Transverse colon (tissue), 4 donors: ENCODE measurements at regions not wholly inside any gene's neighbourhood (a gene's known extent, or its start where the extent isn't known, plus 50 kb on each side); places are given as distances from the start of the nearest gene placed in this dataset.

Experiments
- DNase-seq: peaks from one replicate; pipeline ENCODE4 v3.0.0-alpha.2; 2019
- H3K27ac ChIP-seq, 4 donors: fragments of 200-600 bp; sonication (generic); 2 replicates each; pipeline ENCODE4 v1.5.1; 2016 to 2018; ENCODE audit warnings: inconsistent platforms in 4 of 4
- H3K27me3 ChIP-seq: fragments of 200-600 bp; sonication (generic); 2 replicates; pipeline ENCODE4 v1.5.1; 2017; ENCODE audit warnings: inconsistent platforms
- H3K36me3 ChIP-seq, 4 donors: fragments of 200-600 bp; sonication (generic); 2 replicates each; pipeline ENCODE4 v1.5.1; 2017 to 2019; ENCODE audit warnings: inconsistent platforms in 4 of 4
- H3K4me1 ChIP-seq, 4 donors: fragments of 200-600 bp; sonication (generic); 2 replicates each; pipeline ENCODE4 v1.5.1; 2017 to 2020; ENCODE audit warnings: inconsistent platforms in 4 of 4
- H3K4me3 ChIP-seq, 4 donors: fragments of 200-600 bp; sonication (generic); 1 replicate in 1 of 4; 2 replicates in 3 of 4; pipeline versions ENCODE4 v1.5.1 to v1.6.1; 2017 to 2019; ENCODE audit warnings: inconsistent platforms in 4 of 4
- H3K9me3 ChIP-seq, 2 donors: fragments of 200-600 bp; sonication (generic); 2 replicates each; pipeline ENCODE4 v1.5.1; 2017 to 2019; ENCODE audit warnings: inconsistent platforms in 2 of 2
- EP300 ChIP-seq: sonication (generic); formaldehyde crosslinking; IDR thresholded peaks from one replicate; pipeline ENCODE4 v1.6.1; 2017; ENCODE audit warnings: antibody characterized with exemption, low read depth
- POLR2A ChIP-seq: fragments of 450-650 bp; IDR thresholded peaks from one replicate; pipeline ENCODE4 v1.6.1; 2016; ENCODE audit warnings: antibody characterized with exemption, mild to moderate bottlenecking, moderate library complexity
- POLR2AphosphoS5 ChIP-seq, 3 donors: sonication (generic); formaldehyde crosslinking; IDR thresholded peaks; one replicate each; pipeline ENCODE4 v1.6.1; 2016; ENCODE audit warnings: antibody characterized with exemption in 3 of 3
- WGBS, 2 donors: methylation state at CpG; one replicate each; pipeline ENCODE4 v1.1.5; 2018; ENCODE audit warnings: low coverage in 1 of 2; 5-methylcytosine and 5-hydroxymethylcytosine counted together
- in situ Hi-C, 4 donors: fragments of 200-750 bp; cut with MboI; loops; one replicate each; pipeline versions ENCODE4 v1.15.0 to v1.15.1; 2017; ENCODE audit warnings: low sequenced_read_pairs in 3 of 4, low pct_ligation_motif_present in 1 of 4, low pct_unique_long_range_greater_than_20kb in 1 of 4
- intact Hi-C: fragments of 100-400 bp; cut with DNase I; formaldehyde crosslinking; loops from one replicate; pipeline ENCODE4 v1.15.1; 2023; ENCODE audit warnings: low total_unique reads
- TF ChIP-seq, protein P1 (sequence below), 5 experiments: fragments of 200-600 bp in 3 of 5; fragments of 450-650 bp in 2 of 5; sonication (generic) in 3 of 5; IDR thresholded peaks; 1 replicate in 2 of 5; 2 replicates in 3 of 5; pipeline ENCODE4 v1.5.1; 2016 to 2017; ENCODE audit warnings: antibody characterized with exemption in 5 of 5, inconsistent platforms in 3 of 5, mild to moderate bottlenecking in 2 of 5, moderate library complexity in 1 of 5

DNA sequence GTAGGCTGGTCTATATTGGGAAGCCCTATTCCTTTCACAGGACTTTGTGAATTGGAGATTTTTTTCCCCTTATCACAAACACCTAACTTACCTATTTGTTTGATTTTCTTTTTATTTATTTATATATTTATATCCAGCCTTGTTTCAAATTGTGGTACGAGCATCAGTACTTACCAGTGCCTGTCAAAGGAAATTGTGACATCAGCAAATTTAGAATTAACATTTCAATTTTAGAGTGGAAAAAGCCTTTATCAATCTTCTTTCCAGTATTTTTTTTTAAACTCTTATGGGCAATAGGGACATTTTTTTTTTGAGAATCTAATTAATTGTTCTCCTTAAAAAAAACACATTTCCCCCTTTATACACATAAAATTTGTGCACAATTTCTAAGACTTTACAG is 790.2 kb downstream of the PRELID2 start:
- in situ Hi-C loops (no loop called here), intact Hi-C loops (no loop called here)
- no peak overlapping the region for H3K4me3 ChIP-seq
- H3K4me1 ChIP-seq, result no peaks in the 10 kb centered on the region
- 67% methylated on average over 1 of the region's 1 CpG for WGBS, 2 donors
- H3K27ac ChIP-seq, result no peak overlapping the region
- no peak for DNase-seq
- no peaks in the 10 kb centered on the region for H3K36me3 ChIP-seq
- H3K9me3 ChIP-seq, result no peaks in the 10 kb centered on the region
- no peak for TF ChIP-seq POLR2AphosphoS5 (IDR thresholded peaks at IDR 0.05)
- no peak for TF ChIP-seq EP300
- TF ChIP-seq POLR2A, result no peak
- TF ChIP-seq, protein P1, sequence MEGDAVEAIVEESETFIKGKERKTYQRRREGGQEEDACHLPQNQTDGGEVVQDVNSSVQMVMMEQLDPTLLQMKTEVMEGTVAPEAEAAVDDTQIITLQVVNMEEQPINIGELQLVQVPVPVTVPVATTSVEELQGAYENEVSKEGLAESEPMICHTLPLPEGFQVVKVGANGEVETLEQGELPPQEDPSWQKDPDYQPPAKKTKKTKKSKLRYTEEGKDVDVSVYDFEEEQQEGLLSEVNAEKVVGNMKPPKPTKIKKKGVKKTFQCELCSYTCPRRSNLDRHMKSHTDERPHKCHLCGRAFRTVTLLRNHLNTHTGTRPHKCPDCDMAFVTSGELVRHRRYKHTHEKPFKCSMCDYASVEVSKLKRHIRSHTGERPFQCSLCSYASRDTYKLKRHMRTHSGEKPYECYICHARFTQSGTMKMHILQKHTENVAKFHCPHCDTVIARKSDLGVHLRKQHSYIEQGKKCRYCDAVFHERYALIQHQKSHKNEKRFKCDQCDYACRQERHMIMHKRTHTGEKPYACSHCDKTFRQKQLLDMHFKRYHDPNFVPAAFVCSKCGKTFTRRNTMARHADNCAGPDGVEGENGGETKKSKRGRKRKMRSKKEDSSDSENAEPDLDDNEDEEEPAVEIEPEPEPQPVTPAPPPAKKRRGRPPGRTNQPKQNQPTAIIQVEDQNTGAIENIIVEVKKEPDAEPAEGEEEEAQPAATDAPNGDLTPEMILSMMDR (IDR thresholded peaks at IDR 0.05), result no peak
- H3K27me3 ChIP-seq, result no peaks in the 10 kb centered on the region

DNA sequence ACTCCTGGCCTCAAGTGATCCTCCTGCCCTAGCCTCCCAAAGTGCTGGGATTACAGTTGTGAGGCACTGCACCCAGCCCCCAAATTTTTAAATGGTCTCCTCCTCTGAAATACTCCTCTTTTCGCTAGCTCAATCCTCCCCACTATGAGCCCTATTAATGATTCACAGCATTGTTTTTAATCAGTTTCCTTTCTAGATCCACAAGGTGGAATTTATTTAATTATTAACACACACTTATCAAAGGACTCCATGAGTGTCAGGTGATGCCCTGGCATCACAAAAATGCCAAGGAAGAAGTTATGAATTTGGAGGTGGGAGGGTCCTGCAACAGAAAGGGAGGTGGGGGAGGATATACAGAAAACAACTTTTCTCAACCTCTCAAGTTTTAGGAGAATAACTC is 806.5 kb downstream of the PRELID2 start:
- in situ Hi-C loops (no loop called here), intact Hi-C loops (no loop called here)
- no peak overlapping the region for H3K27ac ChIP-seq
- H3K9me3 ChIP-seq, result no peaks in the 10 kb centered on the region
- no peaks in the 10 kb centered on the region for H3K36me3 ChIP-seq
- H3K27me3 ChIP-seq, result no peaks in the 10 kb centered on the region
- no peaks in the 10 kb centered on the region for H3K4me1 ChIP-seq
- H3K4me3 ChIP-seq, result no peak overlapping the region
- DNase-seq, result no peak
- WGBS, 2 donors, result 58 to 100% methylated on average over 1 of the region's 1 CpG
- no peak for TF ChIP-seq POLR2A
- TF ChIP-seq, protein P1 (IDR thresholded peaks at IDR 0.05), result no peak
- no peak for TF ChIP-seq POLR2AphosphoS5 (IDR thresholded peaks at IDR 0.05)
- TF ChIP-seq EP300, result no peak

DNA sequence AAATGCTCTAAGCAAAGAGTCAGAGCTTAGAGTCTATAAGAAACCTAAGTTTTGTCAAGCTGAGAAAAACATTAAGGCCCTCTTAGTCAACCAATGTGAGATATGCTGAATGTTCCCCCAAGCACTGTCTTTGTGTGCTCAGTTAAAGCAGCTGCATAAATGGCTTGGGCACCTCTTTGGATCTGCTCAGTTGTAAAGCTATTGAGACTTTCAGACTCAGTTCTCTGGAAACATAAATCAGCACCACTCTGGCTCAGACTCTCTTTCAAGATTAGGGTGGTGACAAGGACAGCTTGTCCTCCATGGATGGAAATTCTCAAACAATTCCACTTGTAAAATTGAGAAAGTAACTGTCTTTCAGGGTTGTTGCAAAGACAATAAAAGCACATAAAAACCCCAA is 807.9 kb downstream of the PRELID2 start:
- Histone ChIP-seq H3K4me3 (no peak overlapping the region), H3K27me3 (no peaks in the 10 kb centered on the region), H3K9me3 (no peaks in the 10 kb centered on the region), H3K27ac (no peak overlapping the region), H3K4me1 (no peaks in the 10 kb centered on the region), H3K36me3 (no peaks in the 10 kb centered on the region)
- in situ Hi-C loops (no loop called here), intact Hi-C loops (no loop called here)
- TF ChIP-seq EP300 (no peak), POLR2A (no peak), POLR2AphosphoS5 (IDR thresholded peaks at IDR 0.05) (no peak)
- TF ChIP-seq, protein P1 (IDR thresholded peaks at IDR 0.05), result no peak
- no peak for DNase-seq

DNA sequence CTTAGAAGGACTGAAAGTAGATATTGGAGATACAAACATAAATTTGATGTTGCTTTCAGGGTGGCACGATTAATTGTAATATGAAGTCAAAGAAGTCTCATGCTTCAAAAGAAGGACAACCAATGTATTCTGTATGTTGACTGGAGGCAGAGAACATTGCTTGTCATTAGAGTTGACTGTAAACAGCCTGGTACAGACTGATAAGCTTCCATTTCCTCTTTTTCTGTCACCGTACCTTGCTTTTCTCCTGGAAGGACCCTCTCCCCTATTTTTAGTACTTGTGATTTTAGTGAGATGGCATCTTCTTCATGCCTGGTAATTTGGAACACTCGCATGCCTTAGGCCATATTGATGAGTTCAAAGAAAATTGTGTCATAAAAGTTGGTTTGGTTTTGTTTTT is 809.4 kb downstream of the PRELID2 start:
- DNase-seq, result no peak
- Histone ChIP-seq H3K27me3 (no peaks in the 10 kb centered on the region), H3K9me3 (no peaks in the 10 kb centered on the region), H3K4me3 (no peak overlapping the region), H3K27ac (no peak overlapping the region), H3K36me3 (no peaks in the 10 kb centered on the region), H3K4me1 (no peaks in the 10 kb centered on the region)
- 68 to 75% methylated on average over 3 of the region's 3 CpGs for WGBS, 2 donors
- in situ Hi-C loops (no loop called here), intact Hi-C loops (no loop called here)
- TF ChIP-seq, protein P1 (IDR thresholded peaks at IDR 0.05), result no peak
- TF ChIP-seq EP300, result no peak
